ENCODE measurements at regions not wholly inside any gene's neighbourhood (a gene's known extent, or its start where the extent isn't known, plus 50 kb on each side); places are given as distances from the start of the nearest gene placed in this dataset.

GRCh38 chr3:94612631-94613030, 549.8 kb downstream of the NSUN3 start:
- no peak overlapping the region for H4K5ac ChIP-seq (ENCODE audit: insufficient read length, low read depth, low read length)
- H3K36me3 ChIP-seq (ENCODE audit: control insufficient read depth in 2 of 4, insufficient read depth in 4 of 4, low read length in 3 of 4): no peaks in the 10 kb centered on the region
- ChIA-PET CTCF (ENCODE audit: partially characterized antibody) (no interaction called here), POLR2A (ENCODE audit: partially characterized antibody) (no interaction called here)
- H2BK5ac ChIP-seq (ENCODE audit: low read depth, low read length): no peak overlapping the region
- no peak overlapping the region for H4K91ac ChIP-seq (replicated peaks; ENCODE audit: insufficient read length, low read length)
- H3K9me3 ChIP-seq (ENCODE audit: insufficient read depth in 2 of 2, low read depth in 1 of 2, low read length in 1 of 2): no peaks in the 10 kb centered on the region
- H4K20me1 ChIP-seq (replicated peaks in 1 of 2; ENCODE audit: control insufficient read depth in 1 of 2, insufficient read depth in 2 of 2, low read length in 2 of 2): no peaks in the 10 kb centered on the region
- H3K4me2 ChIP-seq (ENCODE audit: insufficient read depth in 1 of 2, low read depth in 2 of 2, low read length in 2 of 2): no peak overlapping the region
- no peak overlapping the region for H3K27ac ChIP-seq (ENCODE audit: low read depth, low read length)
- no peaks in the 10 kb centered on the region for H3K79me2 ChIP-seq (ENCODE audit: control insufficient read depth in 1 of 2, insufficient read depth in 2 of 2, low read length in 2 of 2)
- no peak overlapping the region for H3K4ac ChIP-seq (replicated peaks; ENCODE audit: insufficient read length, low read depth, low read length)
- H3K9ac ChIP-seq (replicated peaks in 1 of 4; ENCODE audit: extremely low read depth in 1 of 4, low read depth in 3 of 4, low read length in 3 of 4): no peak overlapping the region
- H3K56ac ChIP-seq (replicated peaks; ENCODE audit: insufficient read length, low read depth, low read length): no peak overlapping the region
- H2BK15ac ChIP-seq (ENCODE audit: low read length): no peak overlapping the region
- no peak overlapping the region for H3K14ac ChIP-seq (ENCODE audit: insufficient read length)
- no peak overlapping the region for H2BK12ac ChIP-seq (ENCODE audit: low read depth, low read length)
- no peak overlapping the region for H2BK20ac ChIP-seq (ENCODE audit: low read length)
- WGBS, 2 experiments (ENCODE audit: extremely low coverage in 1 of 2, insufficient coverage in 1 of 2, insufficient read length in 1 of 2, insufficient replicate concordance in 2 of 2, low coverage in 1 of 2, low lambda C conversion rate in 2 of 2, missing lambda C conversion rate in 1 of 2): 95% methylated on average over 1 of the region's 1 CpG; no CpG with 5 or more reads in 1 of the 2 experiments
- no peak overlapping the region for H2BK120ac ChIP-seq (replicated peaks; ENCODE audit: low read depth, low read length)
- H4K8ac ChIP-seq (ENCODE audit: extremely low read depth, insufficient read depth, low read length): no peak overlapping the region
- no peaks in the 10 kb centered on the region for H3K27me3 ChIP-seq (replicated peaks in 1 of 4; ENCODE audit: control insufficient read depth in 3 of 4, extremely low read depth in 1 of 4, insufficient read depth in 3 of 4, low read length in 3 of 4)
- H3K4me1 ChIP-seq (replicated peaks in 1 of 4; ENCODE audit: control insufficient read depth in 3 of 4, insufficient read depth in 4 of 4, low read length in 3 of 4): peaks cover 0 to 1% (median 0%) of the 10 kb centered on the region in 4 experiments; a peak in 1 of 7 replicates
- H3K23me2 ChIP-seq (ENCODE audit: low read depth, low read length): no peaks in the 10 kb centered on the region
- no peak overlapping the region; the same call in 1 of the 2 replicates for H2AFZ ChIP-seq (ENCODE audit: low read length)
- FAIRE-seq (no peak), DNase-seq (ENCODE audit: low read depth in 1 of 2, low spot score in 2 of 2) (no peak)
- H3K4me3 ChIP-seq (ENCODE audit: extremely low read depth in 1 of 4, insufficient read depth in 2 of 4, low read depth in 3 of 4, low read length in 4 of 4): no peak overlapping the region
- H3K18ac ChIP-seq (ENCODE audit: extremely low read depth, low read length): no peak overlapping the region
- no peaks in the 10 kb centered on the region for H3K79me1 ChIP-seq (ENCODE audit: low read depth, low read length)
- H2AK5ac ChIP-seq (ENCODE audit: low read depth, low read length): no peak overlapping the region
- no peak overlapping the region for H3K23ac ChIP-seq (ENCODE audit: insufficient read length)
- TF ChIP-seq NANOG (IDR thresholded peaks at IDR 0.05; ENCODE audit: insufficient read depth, low read depth, low read length, poor library complexity, severe bottlenecking): no peak
- no peak for TF ChIP-seq PHF8 (conservative IDR thresholded peaks at IDR 0.05; ENCODE audit: low read depth, low read length)
- TF ChIP-seq CHD1 (IDR thresholded peaks at IDR 0.05; ENCODE audit: low read depth, low read length): no peak
- TF ChIP-seq E2F6 (IDR thresholded peaks at IDR 0.05): no peak

All from H1 (cell line).